Stimulated activated naive CD8-positive, alpha-beta T cell treated with anti-CD3 and anti-CD28 coated beads, Interleukin-15, amount 100 ng/mL, for 72 hours (primary cell): ENCODE measurements at regions not wholly inside any gene's neighbourhood (a gene's known extent, or its start where the extent isn't known, plus 50 kb on each side); places are given as distances from the start of the nearest gene placed in this dataset.
"Not testable (repeated sequence)": the region's sequence is repeated elsewhere in the genome, so short reads cannot be mapped to it uniquely, and the experiment has no call there.

Experiments used
- ATAC-seq: fragments of 150-1000 bp; cut with Tn5 transposase; 2 replicates; pipeline ENCODE4 v1.10.0; 2021; ENCODE audit warnings: mild to moderate bottlenecking, moderate library complexity
- DNase-seq, 2 donors: peaks; one replicate each; pipeline ENCODE4 v3.0.0; 2021 to 2022
- H3K27ac Mint-ChIP-seq, 2 donors: one replicate each; pipeline ENCODE4 v1.8.0; 2022; ENCODE audit warnings: mild to moderate bottlenecking in 2 of 2, mixed read lengths in 2 of 2, moderate library complexity in 2 of 2
- H3K27me3 Mint-ChIP-seq: one replicate; pipeline ENCODE4 v1.8.0; 2022; ENCODE audit warnings: mixed read lengths
- H3K4me1 Mint-ChIP-seq: one replicate; pipeline ENCODE4 v1.8.0; 2022; ENCODE audit warnings: mild to moderate bottlenecking, mixed read lengths
- H3K4me3 Mint-ChIP-seq, 2 donors: one replicate each; pipeline ENCODE4 v1.8.0; 2022; ENCODE audit warnings: mild to moderate bottlenecking in 2 of 2, mixed read lengths in 2 of 2, moderate library complexity in 1 of 2
- H3K9me3 Mint-ChIP-seq, 2 donors: one replicate each; pipeline ENCODE4 v1.8.0; 2022; ENCODE audit warnings: mixed read lengths in 2 of 2

- H3K27me3 Mint-ChIP-seq: peaks cover 8% of the 10 kb centered on the region
- no peaks in the 10 kb centered on the region for H3K4me1 Mint-ChIP-seq
- DNase-seq: no peak
- no peak for ATAC-seq
- H3K27ac Mint-ChIP-seq: no peak overlapping the region
- no peaks in the 10 kb centered on the region for H3K9me3 Mint-ChIP-seq
- no peak overlapping the region for H3K4me3 Mint-ChIP-seq
Measured at GRCh38 chr10:118805146-118805545, 50.4 kb upstream of the CACUL1 start.

GRCh38 chr10:118807512-118808305 lies 52.9 kb upstream of the CACUL1 start:
- no peak for ATAC-seq

GRCh38 chr10:118808601-118809356 lies 54.0 kb upstream of the CACUL1 start:
- ATAC-seq (no peak), DNase-seq (no peak)
- no peak overlapping the region for H3K4me3 Mint-ChIP-seq
- no peaks in the 10 kb centered on the region for H3K27me3 Mint-ChIP-seq
- H3K9me3 Mint-ChIP-seq: no peaks in the 10 kb centered on the region
- H3K4me1 Mint-ChIP-seq: no peaks in the 10 kb centered on the region
- H3K27ac Mint-ChIP-seq: no peak overlapping the region

More at GRCh38 chr10:118807512-118808305, 52.9 kb upstream of the CACUL1 start:
- Mint-ChIP-seq H3K4me3 (no peak overlapping the region), H3K27ac (peak overlapping the region in 1 of 2 donors; percentile 49), H3K4me1 (no peaks in the 10 kb centered on the region), H3K27me3 (no peaks in the 10 kb centered on the region), H3K9me3 (no peaks in the 10 kb centered on the region)
- no peak for DNase-seq

GRCh38 chr10:118809357-118810220 lies 54.8 kb upstream of the CACUL1 start:
- no peaks in the 10 kb centered on the region for H3K27me3 Mint-ChIP-seq
- no peak overlapping the region for H3K4me3 Mint-ChIP-seq
- H3K27ac Mint-ChIP-seq: no peak overlapping the region
- no peaks in the 10 kb centered on the region for H3K9me3 Mint-ChIP-seq
- no peaks in the 10 kb centered on the region for H3K4me1 Mint-ChIP-seq
- DNase-seq (no peak), ATAC-seq (no peak)

- Mint-ChIP-seq H3K27me3 (no peaks in the 10 kb centered on the region), H3K27ac (peak overlapping the region in 1 of 2 donors; percentile 41), H3K4me3 (no peak overlapping the region), H3K4me1 (no peaks in the 10 kb centered on the region), H3K9me3 (no peaks in the 10 kb centered on the region)
- no peak for ATAC-seq
- DNase-seq: no peak
Measured at GRCh38 chr10:118810796-118811505, 56.2 kb upstream of the CACUL1 start.

- no peak overlapping the region for H3K27ac Mint-ChIP-seq
- H3K9me3 Mint-ChIP-seq: no peaks in the 10 kb centered on the region
- no peak for ATAC-seq
- H3K4me1 Mint-ChIP-seq: no peaks in the 10 kb centered on the region
- no peak overlapping the region for H3K4me3 Mint-ChIP-seq
- DNase-seq: no peak
- H3K27me3 Mint-ChIP-seq: no peaks in the 10 kb centered on the region
Measured at GRCh38 chr10:118811675-118812392, 57.1 kb upstream of the CACUL1 start.

GRCh38 chr10:118812393-118812740 lies 57.6 kb upstream of the CACUL1 start:
- Mint-ChIP-seq H3K27ac (no peak overlapping the region), H3K4me1 (no peaks in the 10 kb centered on the region), H3K9me3 (no peaks in the 10 kb centered on the region), H3K4me3 (no peak overlapping the region), H3K27me3 (no peaks in the 10 kb centered on the region)
- ATAC-seq (no peak), DNase-seq (no peak)

- H3K27ac Mint-ChIP-seq, H3K4me3 Mint-ChIP-seq, H3K27me3 Mint-ChIP-seq, DNase-seq, H3K9me3 Mint-ChIP-seq, H3K4me1 Mint-ChIP-seq, ATAC-seq: not testable (repeated sequence)
Measured at GRCh38 chr10:118813001-118813400, 58.2 kb upstream of the CACUL1 start.

GRCh38 chr10:118816471-118817168 lies 61.9 kb upstream of the CACUL1 start:
- Mint-ChIP-seq H3K4me1 (no peaks in the 10 kb centered on the region), H3K27me3 (no peaks in the 10 kb centered on the region), H3K9me3 (no peaks in the 10 kb centered on the region), H3K27ac (no peak overlapping the region), H3K4me3 (no peak overlapping the region)
- no peak for DNase-seq
- ATAC-seq: no peak

GRCh38 chr10:118817328-118818068 lies 62.7 kb upstream of the CACUL1 start:
- DNase-seq (no peak), ATAC-seq (no peak)
- H3K9me3 Mint-ChIP-seq: no peaks in the 10 kb centered on the region
- H3K4me3 Mint-ChIP-seq: no peak overlapping the region
- H3K27ac Mint-ChIP-seq: no peak overlapping the region
- no peaks in the 10 kb centered on the region for H3K27me3 Mint-ChIP-seq
- H3K4me1 Mint-ChIP-seq: no peaks in the 10 kb centered on the region

GRCh38 chr10:118818621-118819221 lies 64.0 kb upstream of the CACUL1 start:
- Mint-ChIP-seq H3K27ac (no peak overlapping the region), H3K27me3 (no peaks in the 10 kb centered on the region), H3K9me3 (no peaks in the 10 kb centered on the region), H3K4me3 (no peak overlapping the region), H3K4me1 (no peaks in the 10 kb centered on the region)
- no peak for DNase-seq
- no peak for ATAC-seq

GRCh38 chr10:118820326-118821116 lies 65.8 kb upstream of the CACUL1 start:
- ATAC-seq (no peak), DNase-seq (no peak)
- H3K4me3 Mint-ChIP-seq: no peak overlapping the region
- H3K27me3 Mint-ChIP-seq: no peaks in the 10 kb centered on the region
- no peak overlapping the region for H3K27ac Mint-ChIP-seq
- H3K4me1 Mint-ChIP-seq: no peaks in the 10 kb centered on the region
- no peaks in the 10 kb centered on the region for H3K9me3 Mint-ChIP-seq
